ENCODE measurements at regions not wholly inside any gene's neighbourhood (a gene's known extent, or its start where the extent isn't known, plus 50 kb on each side); places are given as distances from the start of the nearest gene placed in this dataset.

DNA sequence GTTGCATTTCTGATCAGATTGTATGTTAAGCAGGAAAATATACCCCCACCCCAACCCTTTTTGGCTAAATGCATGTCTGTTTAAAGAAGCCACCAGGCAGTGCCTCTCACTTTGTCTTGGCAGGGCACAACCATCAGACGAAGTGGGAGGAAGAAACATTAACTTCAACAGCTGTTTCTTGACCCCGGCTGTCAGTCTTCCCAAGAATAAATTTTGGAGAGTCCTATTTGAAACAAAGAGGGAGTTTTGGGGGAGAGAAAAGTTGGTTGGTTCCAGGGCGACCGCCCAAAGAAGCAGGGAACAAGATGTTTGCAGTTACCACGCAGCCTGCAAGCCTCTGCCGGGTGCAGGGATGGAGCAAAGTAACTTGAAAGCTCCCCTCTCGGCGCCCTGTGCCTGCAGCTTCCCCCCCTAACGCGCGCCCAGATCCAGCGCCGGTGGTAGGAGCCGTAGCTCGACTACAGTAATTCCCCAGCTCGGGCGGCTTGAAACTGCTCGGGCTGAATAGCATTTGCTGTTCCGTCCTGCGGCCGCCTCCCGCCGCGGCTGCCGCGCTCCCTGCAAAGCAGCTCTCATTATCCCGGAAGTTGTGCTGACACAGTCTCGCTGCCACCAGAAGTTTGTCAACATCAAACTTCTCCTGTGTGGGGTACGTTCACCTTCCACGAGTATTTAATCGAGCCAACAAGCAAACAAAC lies 100.7 kb upstream of the SSBP2 start (continued):
- TF ChIP-seq, protein P1, sequence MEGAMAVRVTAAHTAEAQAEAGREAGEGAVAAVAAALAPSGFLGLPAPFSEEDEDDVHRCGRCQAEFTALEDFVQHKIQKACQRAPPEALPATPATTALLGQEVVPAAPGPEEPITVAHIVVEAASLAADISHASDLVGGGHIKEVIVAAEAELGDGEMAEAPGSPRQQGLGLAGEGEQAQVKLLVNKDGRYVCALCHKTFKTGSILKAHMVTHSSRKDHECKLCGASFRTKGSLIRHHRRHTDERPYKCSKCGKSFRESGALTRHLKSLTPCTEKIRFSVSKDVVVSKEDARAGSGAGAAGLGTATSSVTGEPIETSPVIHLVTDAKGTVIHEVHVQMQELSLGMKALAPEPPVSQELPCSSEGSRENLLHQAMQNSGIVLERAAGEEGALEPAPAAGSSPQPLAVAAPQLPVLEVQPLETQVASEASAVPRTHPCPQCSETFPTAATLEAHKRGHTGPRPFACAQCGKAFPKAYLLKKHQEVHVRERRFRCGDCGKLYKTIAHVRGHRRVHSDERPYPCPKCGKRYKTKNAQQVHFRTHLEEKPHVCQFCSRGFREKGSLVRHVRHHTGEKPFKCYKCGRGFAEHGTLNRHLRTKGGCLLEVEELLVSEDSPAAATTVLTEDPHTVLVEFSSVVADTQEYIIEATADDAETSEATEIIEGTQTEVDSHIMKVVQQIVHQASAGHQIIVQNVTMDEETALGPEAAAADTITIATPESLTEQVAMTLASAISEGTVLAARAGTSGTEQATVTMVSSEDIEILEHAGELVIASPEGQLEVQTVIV (IDR thresholded peaks at IDR 0.05; ENCODE audit: borderline replicate concordance, partially characterized antibody) = no peak
- peak; percentile 34; the same call in 1 of the 2 replicates for TF ChIP-seq BRCA1 (IDR thresholded peaks at IDR 0.05; ENCODE audit: low read depth, low read length)
- TF ChIP-seq NFYB (IDR thresholded peaks at IDR 0.05; ENCODE audit: insufficient read depth, low read depth, low read length) = no peak
- peak; percentile 34 for TF ChIP-seq MEF2B (IDR thresholded peaks at IDR 0.05; ENCODE audit: partially characterized antibody, poor library complexity, severe bottlenecking)
- no peak for TF ChIP-seq KDM1A (IDR thresholded peaks at IDR 0.05; ENCODE audit: borderline replicate concordance)
- peak; percentile 85 for TF ChIP-seq FOXM1 (IDR thresholded peaks at IDR 0.05; ENCODE audit: low read depth, low read length)
- peak; percentile 75 for TF ChIP-seq CREM (IDR thresholded peaks at IDR 0.05; ENCODE audit: low read depth)
- TF ChIP-seq BCL11A (IDR thresholded peaks at IDR 0.05; ENCODE audit: low read depth, low read length) = peak; percentile 49
- TF ChIP-seq STAT1 (conservative IDR thresholded peaks at IDR 0.05) = 0 out of 2 replicates have a peak, but pooled peaks have one; percentile 34
- TF ChIP-seq CHD1 (IDR thresholded peaks at IDR 0.05; ENCODE audit: low read depth, low read length) = peak; percentile 34; the same call in 1 of the 2 replicates
- peak; percentile 55; the same call in 1 of the 2 replicates for TF ChIP-seq TCF7 (IDR thresholded peaks at IDR 0.05; ENCODE audit: borderline replicate concordance)
- TF ChIP-seq, protein P2, sequence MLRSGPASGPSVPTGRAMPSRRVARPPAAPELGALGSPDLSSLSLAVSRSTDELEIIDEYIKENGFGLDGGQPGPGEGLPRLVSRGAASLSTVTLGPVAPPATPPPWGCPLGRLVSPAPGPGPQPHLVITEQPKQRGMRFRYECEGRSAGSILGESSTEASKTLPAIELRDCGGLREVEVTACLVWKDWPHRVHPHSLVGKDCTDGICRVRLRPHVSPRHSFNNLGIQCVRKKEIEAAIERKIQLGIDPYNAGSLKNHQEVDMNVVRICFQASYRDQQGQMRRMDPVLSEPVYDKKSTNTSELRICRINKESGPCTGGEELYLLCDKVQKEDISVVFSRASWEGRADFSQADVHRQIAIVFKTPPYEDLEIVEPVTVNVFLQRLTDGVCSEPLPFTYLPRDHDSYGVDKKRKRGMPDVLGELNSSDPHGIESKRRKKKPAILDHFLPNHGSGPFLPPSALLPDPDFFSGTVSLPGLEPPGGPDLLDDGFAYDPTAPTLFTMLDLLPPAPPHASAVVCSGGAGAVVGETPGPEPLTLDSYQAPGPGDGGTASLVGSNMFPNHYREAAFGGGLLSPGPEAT (IDR thresholded peaks at IDR 0.05; ENCODE audit: low read depth) = peak; percentile 71
- TF ChIP-seq, protein P3, sequence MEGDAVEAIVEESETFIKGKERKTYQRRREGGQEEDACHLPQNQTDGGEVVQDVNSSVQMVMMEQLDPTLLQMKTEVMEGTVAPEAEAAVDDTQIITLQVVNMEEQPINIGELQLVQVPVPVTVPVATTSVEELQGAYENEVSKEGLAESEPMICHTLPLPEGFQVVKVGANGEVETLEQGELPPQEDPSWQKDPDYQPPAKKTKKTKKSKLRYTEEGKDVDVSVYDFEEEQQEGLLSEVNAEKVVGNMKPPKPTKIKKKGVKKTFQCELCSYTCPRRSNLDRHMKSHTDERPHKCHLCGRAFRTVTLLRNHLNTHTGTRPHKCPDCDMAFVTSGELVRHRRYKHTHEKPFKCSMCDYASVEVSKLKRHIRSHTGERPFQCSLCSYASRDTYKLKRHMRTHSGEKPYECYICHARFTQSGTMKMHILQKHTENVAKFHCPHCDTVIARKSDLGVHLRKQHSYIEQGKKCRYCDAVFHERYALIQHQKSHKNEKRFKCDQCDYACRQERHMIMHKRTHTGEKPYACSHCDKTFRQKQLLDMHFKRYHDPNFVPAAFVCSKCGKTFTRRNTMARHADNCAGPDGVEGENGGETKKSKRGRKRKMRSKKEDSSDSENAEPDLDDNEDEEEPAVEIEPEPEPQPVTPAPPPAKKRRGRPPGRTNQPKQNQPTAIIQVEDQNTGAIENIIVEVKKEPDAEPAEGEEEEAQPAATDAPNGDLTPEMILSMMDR (IDR thresholded peaks at IDR 0.05 in 2 of 3, conservative IDR thresholded peaks at IDR 0.05 in 1 of 3; ENCODE audit: control insufficient read depth in 2 of 3, extremely low read depth in 1 of 3, insufficient read depth in 1 of 3, low read depth in 3 of 3, low read length in 3 of 3) = no peak
- TF ChIP-seq, protein P4, sequence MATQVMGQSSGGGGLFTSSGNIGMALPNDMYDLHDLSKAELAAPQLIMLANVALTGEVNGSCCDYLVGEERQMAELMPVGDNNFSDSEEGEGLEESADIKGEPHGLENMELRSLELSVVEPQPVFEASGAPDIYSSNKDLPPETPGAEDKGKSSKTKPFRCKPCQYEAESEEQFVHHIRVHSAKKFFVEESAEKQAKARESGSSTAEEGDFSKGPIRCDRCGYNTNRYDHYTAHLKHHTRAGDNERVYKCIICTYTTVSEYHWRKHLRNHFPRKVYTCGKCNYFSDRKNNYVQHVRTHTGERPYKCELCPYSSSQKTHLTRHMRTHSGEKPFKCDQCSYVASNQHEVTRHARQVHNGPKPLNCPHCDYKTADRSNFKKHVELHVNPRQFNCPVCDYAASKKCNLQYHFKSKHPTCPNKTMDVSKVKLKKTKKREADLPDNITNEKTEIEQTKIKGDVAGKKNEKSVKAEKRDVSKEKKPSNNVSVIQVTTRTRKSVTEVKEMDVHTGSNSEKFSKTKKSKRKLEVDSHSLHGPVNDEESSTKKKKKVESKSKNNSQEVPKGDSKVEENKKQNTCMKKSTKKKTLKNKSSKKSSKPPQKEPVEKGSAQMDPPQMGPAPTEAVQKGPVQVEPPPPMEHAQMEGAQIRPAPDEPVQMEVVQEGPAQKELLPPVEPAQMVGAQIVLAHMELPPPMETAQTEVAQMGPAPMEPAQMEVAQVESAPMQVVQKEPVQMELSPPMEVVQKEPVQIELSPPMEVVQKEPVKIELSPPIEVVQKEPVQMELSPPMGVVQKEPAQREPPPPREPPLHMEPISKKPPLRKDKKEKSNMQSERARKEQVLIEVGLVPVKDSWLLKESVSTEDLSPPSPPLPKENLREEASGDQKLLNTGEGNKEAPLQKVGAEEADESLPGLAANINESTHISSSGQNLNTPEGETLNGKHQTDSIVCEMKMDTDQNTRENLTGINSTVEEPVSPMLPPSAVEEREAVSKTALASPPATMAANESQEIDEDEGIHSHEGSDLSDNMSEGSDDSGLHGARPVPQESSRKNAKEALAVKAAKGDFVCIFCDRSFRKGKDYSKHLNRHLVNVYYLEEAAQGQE (IDR thresholded peaks at IDR 0.05; ENCODE audit: low read depth, low read length) = 0 out of 2 replicates have a peak, but pooled peaks have one; percentile 49
- TF ChIP-seq IKZF1 (conservative IDR thresholded peaks at IDR 0.05) = peak; percentile 88
- peak; percentile 63; the same call in 1 of the 2 replicates for TF ChIP-seq PML (IDR thresholded peaks at IDR 0.05; ENCODE audit: low read length)
- TF ChIP-seq, protein P5, sequence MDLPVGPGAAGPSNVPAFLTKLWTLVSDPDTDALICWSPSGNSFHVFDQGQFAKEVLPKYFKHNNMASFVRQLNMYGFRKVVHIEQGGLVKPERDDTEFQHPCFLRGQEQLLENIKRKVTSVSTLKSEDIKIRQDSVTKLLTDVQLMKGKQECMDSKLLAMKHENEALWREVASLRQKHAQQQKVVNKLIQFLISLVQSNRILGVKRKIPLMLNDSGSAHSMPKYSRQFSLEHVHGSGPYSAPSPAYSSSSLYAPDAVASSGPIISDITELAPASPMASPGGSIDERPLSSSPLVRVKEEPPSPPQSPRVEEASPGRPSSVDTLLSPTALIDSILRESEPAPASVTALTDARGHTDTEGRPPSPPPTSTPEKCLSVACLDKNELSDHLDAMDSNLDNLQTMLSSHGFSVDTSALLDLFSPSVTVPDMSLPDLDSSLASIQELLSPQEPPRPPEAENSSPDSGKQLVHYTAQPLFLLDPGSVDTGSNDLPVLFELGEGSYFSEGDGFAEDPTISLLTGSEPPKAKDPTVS (IDR thresholded peaks at IDR 0.05; ENCODE audit: low read depth, low read length) = no peak
- no peak for TF ChIP-seq NFYA (IDR thresholded peaks at IDR 0.05; ENCODE audit: borderline replicate concordance, low read depth, low read length)

All from GM12878 (cell line).